Trophoblast cell (in vitro differentiated cells and primary cell): ENCODE measurements at regions not wholly inside any gene's neighbourhood (a gene's known extent, or its start where the extent isn't known, plus 50 kb on each side); places are given as distances from the start of the nearest gene placed in this dataset.

Experiments used
- DNase-seq, 2 donors: peaks; one replicate each; pipeline ENCODE4 v3.0.0-alpha.2; 2016
- H2AFZ ChIP-seq: 2 replicates; pipeline ENCODE4 v1.6.1; 2013; ENCODE audit warnings: low read length, moderate library complexity, mild to moderate bottlenecking; ENCODE audit not compliant: insufficient read depth, poor library complexity
- H2AK5ac ChIP-seq: 2 replicates; pipeline ENCODE4 v1.6.1; 2013; ENCODE audit warnings: mild to moderate bottlenecking, low read length
- H2BK120ac ChIP-seq: 2 replicates; pipeline ENCODE4 v1.6.1; 2013; ENCODE audit warnings: low read length, mild to moderate bottlenecking, moderate library complexity; ENCODE audit not compliant: insufficient read depth, poor library complexity
- H2BK12ac ChIP-seq: 2 replicates; pipeline ENCODE4 v1.6.1; 2013; ENCODE audit warnings: mild to moderate bottlenecking, low read length, moderate library complexity
- H2BK5ac ChIP-seq: 2 replicates; pipeline ENCODE4 v1.6.1; 2013; ENCODE audit warnings: low read length, low read depth, moderate library complexity, mild to moderate bottlenecking; ENCODE audit not compliant: poor library complexity
- H3K14ac ChIP-seq: 2 replicates; pipeline ENCODE4 v1.6.1; 2013; ENCODE audit warnings: mild to moderate bottlenecking, low read length
- H3K18ac ChIP-seq: 2 replicates; pipeline ENCODE4 v1.6.1; 2013; ENCODE audit warnings: mild to moderate bottlenecking, low read length
- H3K23ac ChIP-seq: 2 replicates; pipeline ENCODE4 v1.6.1; 2013; ENCODE audit warnings: low read length
- H3K27ac ChIP-seq: 2 replicates; pipeline ENCODE4 v1.5.1; 2013; ENCODE audit warnings: low read depth, mild to moderate bottlenecking, inconsistent platforms, low read length, moderate library complexity
- H3K27me3 ChIP-seq: 2 replicates; pipeline ENCODE4 v1.6.1; 2013; ENCODE audit warnings: inconsistent platforms, mild to moderate bottlenecking, low read length, moderate library complexity; ENCODE audit not compliant: insufficient read depth
- H3K36me3 ChIP-seq, 2 experiments: 1 replicate in 1 of 2; 2 replicates in 1 of 2; pipeline ENCODE4 v1.6.1; 2013; ENCODE audit warnings: low read length in 2 of 2, mild to moderate bottlenecking in 2 of 2, moderate library complexity in 1 of 2; ENCODE audit not compliant: insufficient read depth in 2 of 2, control insufficient read depth in 1 of 2
- H3K4ac ChIP-seq: 2 replicates; pipeline ENCODE4 v1.6.1; 2013; ENCODE audit warnings: low read depth, mild to moderate bottlenecking, low read length, moderate library complexity
- H3K4me1 ChIP-seq, 2 experiments: 1 replicate in 1 of 2; 2 replicates in 1 of 2; pipeline ENCODE4 v1.6.1; 2013; ENCODE audit warnings: low read length in 2 of 2, mild to moderate bottlenecking in 2 of 2, moderate library complexity in 1 of 2; ENCODE audit not compliant: insufficient read depth in 2 of 2, control insufficient read depth in 1 of 2
- H3K4me2 ChIP-seq: 2 replicates; pipeline ENCODE4 v1.6.1; 2013; ENCODE audit warnings: inconsistent platforms, mild to moderate bottlenecking, low read length, moderate library complexity
- H3K4me3 ChIP-seq: 2 replicates; pipeline ENCODE4 v1.5.1; 2013; ENCODE audit warnings: mild to moderate bottlenecking, low read depth, low read length, inconsistent platforms
- H3K79me1 ChIP-seq: one replicate; pipeline ENCODE4 v1.6.1; 2013; ENCODE audit warnings: low read length
- H3K79me2 ChIP-seq: 2 replicates; pipeline ENCODE4 v1.6.1; 2013; ENCODE audit warnings: low read length, mild to moderate bottlenecking; ENCODE audit not compliant: control insufficient read depth, insufficient read depth, poor library complexity
- H3K9ac ChIP-seq: 2 replicates; pipeline ENCODE4 v1.6.1; 2013; ENCODE audit warnings: mild to moderate bottlenecking, low read length
- H3K9me3 ChIP-seq: 2 replicates; pipeline ENCODE4 v1.6.1; 2013; ENCODE audit warnings: low read depth, mild to moderate bottlenecking, control low read depth, inconsistent platforms, low read length; ENCODE audit not compliant: insufficient read depth
- H4K12ac ChIP-seq: 2 replicates; pipeline ENCODE4 v1.6.1; 2013; ENCODE audit warnings: low read depth, mild to moderate bottlenecking, low read length, moderate library complexity
- H4K8ac ChIP-seq: 2 replicates; pipeline ENCODE4 v1.6.1; 2013; ENCODE audit warnings: low read depth, mild to moderate bottlenecking, low read length, moderate library complexity
- H4K91ac ChIP-seq: one replicate; pipeline ENCODE4 v1.6.1; 2013; ENCODE audit warnings: low read depth, mild to moderate bottlenecking, low read length, moderate library complexity
- WGBS: extraction: QIAGEN DNeasy Blood & Tissue Kit; methylation state at CpG from one replicate; pipeline ENCODE4 v1.1.7; 2013; ENCODE audit warnings: missing lambda C conversion rate; ENCODE audit not compliant: insufficient read length, insufficient coverage; ENCODE audit errors: extremely low coverage; 5-methylcytosine and 5-hydroxymethylcytosine counted together

DNA sequence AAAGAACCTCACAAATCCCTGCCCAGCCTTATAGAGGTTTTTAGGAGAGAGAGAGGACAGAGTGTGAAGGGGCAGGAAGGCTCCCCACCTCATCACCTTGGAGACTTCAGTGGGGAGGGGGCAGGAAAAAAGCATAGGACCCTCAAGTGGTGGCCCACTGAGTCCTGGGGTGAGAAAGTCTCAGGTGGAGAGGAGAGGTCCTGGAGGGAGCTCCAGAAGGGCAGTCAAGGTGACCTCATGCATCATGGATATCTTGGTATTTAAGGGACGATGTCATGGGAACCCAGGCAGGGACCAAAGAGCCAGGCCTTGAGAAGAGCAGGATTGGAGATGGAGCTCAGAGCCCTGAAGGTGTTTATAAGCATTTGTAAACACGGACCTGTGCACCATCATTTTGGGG lies 204.5 kb downstream of the SLC4A3 start:
- Histone ChIP-seq H3K36me3 (no peaks in the 10 kb centered on the region), H2AK5ac (no peak overlapping the region), H4K8ac (no peak overlapping the region), H3K9ac (no peak overlapping the region), H3K4me1 (no peaks in the 10 kb centered on the region), H3K4me2 (no peak overlapping the region), H3K79me2 (no peaks in the 10 kb centered on the region), H4K12ac (no peak overlapping the region), H3K18ac (no peak overlapping the region), H2BK12ac (no peak overlapping the region), H3K14ac (no peak overlapping the region), H3K27me3 (no peaks in the 10 kb centered on the region), H3K4ac (no peak overlapping the region), H3K79me1 (no peaks in the 10 kb centered on the region), H3K4me3 (no peak overlapping the region), H2BK120ac (no peak overlapping the region), H3K9me3 (peaks cover 3% of the 10 kb centered on the region), H2BK5ac (no peak overlapping the region), H2AFZ (no peak overlapping the region), H3K27ac (no peak overlapping the region), H4K91ac (no peak overlapping the region), H3K23ac (no peak overlapping the region)
- WGBS, result no CpG with 5 or more reads among the region's 2 CpGs
- no peak for DNase-seq

DNA sequence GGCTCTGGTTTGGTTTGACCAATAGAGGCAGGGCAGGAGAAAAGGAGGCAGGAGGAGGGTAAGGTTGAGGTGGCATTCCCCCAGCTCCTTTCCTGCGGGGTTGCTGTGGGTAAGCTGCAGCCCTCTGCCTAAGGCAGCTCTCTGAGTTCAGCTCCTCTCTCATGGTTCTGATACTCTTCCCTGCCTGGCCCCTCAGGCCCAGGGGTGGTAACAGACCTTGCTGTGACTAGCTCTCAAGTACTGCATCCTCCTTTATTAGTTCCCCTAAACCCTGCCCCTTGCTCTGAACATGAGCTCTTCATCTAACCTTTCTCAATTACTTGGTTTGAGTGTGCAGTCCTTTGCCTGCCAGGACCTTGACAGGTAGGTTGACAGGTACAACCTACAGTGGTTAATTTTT lies 205.5 kb downstream of the SLC4A3 start:
- Histone ChIP-seq H3K79me1 (no peaks in the 10 kb centered on the region), H3K9ac (no peak overlapping the region), H3K4me1 (no peaks in the 10 kb centered on the region), H3K27me3 (no peaks in the 10 kb centered on the region), H3K4me2 (no peak overlapping the region), H4K12ac (no peak overlapping the region), H3K27ac (no peak overlapping the region), H2AFZ (no peak overlapping the region), H4K91ac (no peak overlapping the region), H2BK5ac (no peak overlapping the region), H3K18ac (no peak overlapping the region), H3K9me3 (peaks cover 3% of the 10 kb centered on the region), H4K8ac (no peak overlapping the region), H2BK120ac (no peak overlapping the region), H3K36me3 (no peaks in the 10 kb centered on the region), H3K23ac (no peak overlapping the region), H2BK12ac (no peak overlapping the region), H3K79me2 (no peaks in the 10 kb centered on the region), H3K4me3 (peak overlapping the region; percentile 7), H2AK5ac (no peak overlapping the region), H3K4ac (no peak overlapping the region), H3K14ac (no peak overlapping the region)
- no CpG with 5 or more reads among the region's 1 CpG for WGBS
- DNase-seq, result no peak

DNA sequence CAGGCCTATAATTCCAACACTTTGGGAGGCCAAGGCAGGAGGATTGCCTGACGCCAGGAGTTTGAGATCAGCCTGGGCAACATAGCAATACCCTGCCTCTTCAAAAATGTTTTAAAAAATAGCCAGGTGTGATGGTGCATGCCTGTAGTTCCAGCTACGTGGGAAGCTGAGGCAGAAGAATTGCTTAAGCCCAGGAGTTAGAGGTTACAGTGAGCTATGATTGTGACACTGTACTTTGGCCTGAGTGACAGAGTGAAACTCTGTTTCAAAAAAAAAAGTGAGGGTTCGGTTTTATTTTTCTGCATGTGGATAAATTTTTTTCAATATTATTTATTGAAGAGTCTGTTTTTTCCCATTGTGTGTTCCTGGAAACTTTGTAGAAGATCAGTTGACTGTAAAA lies 208.1 kb downstream of the SLC4A3 start:
- no peaks in the 10 kb centered on the region for H3K36me3 ChIP-seq
- no peak overlapping the region for H3K18ac ChIP-seq
- H4K91ac ChIP-seq, result no peak overlapping the region
- H2BK120ac ChIP-seq, result no peak overlapping the region
- peak in 1 of 2 donors; percentile 47 for DNase-seq
- H3K4me3 ChIP-seq, result no peak overlapping the region
- H3K23ac ChIP-seq, result no peak overlapping the region
- no peak overlapping the region for H2BK12ac ChIP-seq
- no peaks in the 10 kb centered on the region for H3K79me1 ChIP-seq
- H3K4ac ChIP-seq, result no peak overlapping the region
- H3K9me3 ChIP-seq, result no peaks in the 10 kb centered on the region
- no peak overlapping the region for H4K8ac ChIP-seq
- no peak overlapping the region for H3K14ac ChIP-seq
- no peak overlapping the region for H3K4me2 ChIP-seq
- no peak overlapping the region for H3K9ac ChIP-seq
- H3K79me2 ChIP-seq, result no peaks in the 10 kb centered on the region
- H4K12ac ChIP-seq, result no peak overlapping the region
- H3K4me1 ChIP-seq, result no peaks in the 10 kb centered on the region
- no peaks in the 10 kb centered on the region for H3K27me3 ChIP-seq
- no peak overlapping the region for H2AFZ ChIP-seq
- no CpG with 5 or more reads among the region's 3 CpGs for WGBS
- H3K27ac ChIP-seq, result no peak overlapping the region
- H2BK5ac ChIP-seq, result no peak overlapping the region
- H2AK5ac ChIP-seq, result no peak overlapping the region

DNA sequence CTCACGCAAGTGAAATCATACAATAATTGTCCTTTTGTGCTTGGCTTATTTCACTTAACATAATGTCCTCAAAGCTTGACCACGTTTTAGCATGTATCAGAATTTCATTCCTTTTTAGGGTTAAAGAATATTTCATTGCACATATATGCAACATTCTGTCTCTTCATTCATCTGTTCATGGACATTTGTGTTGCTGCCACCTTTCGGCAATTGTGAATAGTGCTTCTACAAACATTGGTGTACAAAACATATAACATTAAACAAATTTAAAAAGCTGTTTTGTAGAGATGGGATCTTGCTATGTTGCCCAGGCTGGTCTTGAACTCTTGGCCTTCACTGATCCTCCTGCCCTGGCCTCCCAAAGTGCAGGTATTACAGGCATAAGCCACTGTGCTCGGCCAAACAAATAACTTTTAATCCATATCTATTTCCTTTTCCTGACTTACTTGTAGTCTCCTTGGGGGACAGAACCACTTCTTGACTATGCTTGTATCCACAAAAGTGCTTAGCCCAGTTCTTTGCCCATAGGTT lies 209.3 kb downstream of the SLC4A3 start:
- no peaks in the 10 kb centered on the region for H3K79me2 ChIP-seq
- H3K79me1 ChIP-seq, result no peaks in the 10 kb centered on the region
- no peaks in the 10 kb centered on the region for H3K4me1 ChIP-seq
- no peak overlapping the region for H2AFZ ChIP-seq
- no peak overlapping the region for H3K4me2 ChIP-seq
- no peak overlapping the region for H2BK5ac ChIP-seq
- H4K8ac ChIP-seq, result no peak overlapping the region
- H3K23ac ChIP-seq, result no peak overlapping the region
- H3K4ac ChIP-seq, result no peak overlapping the region
- no peaks in the 10 kb centered on the region for H3K27me3 ChIP-seq
- H3K9ac ChIP-seq, result no peak overlapping the region
- H4K91ac ChIP-seq, result no peak overlapping the region
- no peak overlapping the region for H2BK120ac ChIP-seq
- no peak overlapping the region for H3K4me3 ChIP-seq
- H3K27ac ChIP-seq, result no peak overlapping the region
- no peak overlapping the region for H4K12ac ChIP-seq
- no peak overlapping the region for H2AK5ac ChIP-seq
- no peak overlapping the region for H3K14ac ChIP-seq
- no peaks in the 10 kb centered on the region for H3K36me3 ChIP-seq
- H2BK12ac ChIP-seq, result no peak overlapping the region
- DNase-seq, result peak; percentile 32 to 74
- H3K9me3 ChIP-seq, result no peaks in the 10 kb centered on the region
- H3K18ac ChIP-seq, result no peak overlapping the region
- no CpG with 5 or more reads among the region's 4 CpGs for WGBS
